ENCODE measurements at regions not wholly inside any gene's neighbourhood (a gene's known extent, or its start where the extent isn't known, plus 50 kb on each side); places are given as distances from the start of the nearest gene placed in this dataset.
A peak's percentile ranks its signal among the peaks of the same experiment; 100 is the strongest.

- no peak for DNase-seq
These were observed 83.3 kb downstream of the ZNF608 start for GRCh38 chr5:124663101-124663506.

GRCh38 chr5:124662181-124662781 lies 84.2 kb downstream of the ZNF608 start:
- DNase-seq: no peak

GRCh38 chr5:124661317-124662141 lies 84.9 kb downstream of the ZNF608 start:
- DNase-seq: peak; percentile 92

- peak; percentile 56 for DNase-seq
These were observed 86.0 kb downstream of the ZNF608 start for GRCh38 chr5:124660229-124661093.

- peak; percentile 44 for DNase-seq
These were observed 86.6 kb downstream of the ZNF608 start for GRCh38 chr5:124659798-124660197.

- DNase-seq: no peak
These were observed 87.4 kb downstream of the ZNF608 start for GRCh38 chr5:124658867-124659557.

- DNase-seq: peak; percentile 86
These were observed 90.4 kb downstream of the ZNF608 start for GRCh38 chr5:124655921-124656511.

GRCh38 chr5:124655251-124655917 lies 91.1 kb downstream of the ZNF608 start:
- peak; percentile 71 for DNase-seq

GRCh38 chr5:124654418-124654817 lies 92.0 kb downstream of the ZNF608 start:
- DNase-seq: peak; percentile 55

- DNase-seq: no peak
These were observed 92.8 kb downstream of the ZNF608 start for GRCh38 chr5:124653666-124654065.

GRCh38 chr5:124652892-124653441 lies 93.5 kb downstream of the ZNF608 start:
- DNase-seq: no peak

GRCh38 chr5:124652514-124652819 lies 94.0 kb downstream of the ZNF608 start:
- no peak for DNase-seq

- DNase-seq: no peak
These were observed 94.6 kb downstream of the ZNF608 start for GRCh38 chr5:124651663-124652513.

GRCh38 chr5:124650951-124651662 lies 95.3 kb downstream of the ZNF608 start:
- peak; percentile 91 for DNase-seq

GRCh38 chr5:124650147-124650561 lies 96.3 kb downstream of the ZNF608 start:
- DNase-seq: no peak

- DNase-seq: peak; percentile 97
These were observed 96.8 kb downstream of the ZNF608 start for GRCh38 chr5:124649491-124650146.

GRCh38 chr5:124648902-124649467 lies 97.5 kb downstream of the ZNF608 start:
- no peak for DNase-seq

- no peak for DNase-seq
These were observed 99.1 kb downstream of the ZNF608 start for GRCh38 chr5:124647352-124647751.

GRCh38 chr5:124645396-124645795 lies 101.0 kb downstream of the ZNF608 start:
- DNase-seq: no peak

Data from fibroblast of skin of right quadriceps (primary cell).